ENCODE measurements at regions not wholly inside any gene's neighbourhood (a gene's known extent, or its start where the extent isn't known, plus 50 kb on each side); places are given as distances from the start of the nearest gene placed in this dataset.
"Not testable (repeated sequence)": the region's sequence is repeated elsewhere in the genome, so short reads cannot be mapped to it uniquely, and the experiment has no call there.

DNA sequence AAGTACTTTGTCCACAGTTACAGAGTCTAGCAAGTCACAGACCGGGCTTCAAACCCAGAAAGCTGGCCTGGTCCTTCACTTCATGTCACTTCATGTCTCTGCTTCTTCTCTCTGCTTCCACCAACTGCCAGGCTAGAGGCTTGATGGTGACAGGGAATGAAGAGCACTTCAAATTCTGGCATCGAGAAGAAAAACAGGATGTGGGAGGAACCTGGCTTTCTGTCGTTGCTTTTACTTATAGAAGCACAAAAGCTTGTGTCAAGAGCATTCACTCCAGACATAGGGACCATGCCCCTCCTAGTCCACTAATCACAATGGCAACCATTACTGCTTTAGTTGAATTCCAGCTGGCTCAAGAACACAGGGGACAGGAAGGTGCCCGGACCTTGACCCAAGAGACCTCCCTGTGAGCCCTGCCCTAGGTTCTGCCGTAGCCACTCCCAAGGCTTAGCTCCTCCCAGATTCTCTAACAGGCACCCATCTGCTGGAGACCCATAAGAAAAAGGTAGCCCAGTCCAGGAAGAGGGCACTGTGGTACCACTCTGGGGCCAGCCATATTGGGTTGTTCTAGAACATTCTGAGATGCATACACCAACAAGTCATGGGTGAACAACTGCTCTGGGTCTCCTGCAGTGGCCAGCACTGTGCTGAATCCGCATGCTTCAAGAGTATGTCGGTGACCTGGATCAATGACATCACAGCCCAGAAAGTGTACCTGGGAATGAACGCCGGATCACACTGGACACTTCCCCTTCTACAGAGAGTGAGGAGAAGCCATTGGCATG is 181.8 kb downstream of the C16orf95 start:
- no peak for DNase-seq (ENCODE audit: low read depth, low spot score)
- in situ Hi-C loops (cut with HindIII; ENCODE audit: low pct_unique_long_range_greater_than_20kb, low sequenced_read_pairs) = no loop called here

DNA sequence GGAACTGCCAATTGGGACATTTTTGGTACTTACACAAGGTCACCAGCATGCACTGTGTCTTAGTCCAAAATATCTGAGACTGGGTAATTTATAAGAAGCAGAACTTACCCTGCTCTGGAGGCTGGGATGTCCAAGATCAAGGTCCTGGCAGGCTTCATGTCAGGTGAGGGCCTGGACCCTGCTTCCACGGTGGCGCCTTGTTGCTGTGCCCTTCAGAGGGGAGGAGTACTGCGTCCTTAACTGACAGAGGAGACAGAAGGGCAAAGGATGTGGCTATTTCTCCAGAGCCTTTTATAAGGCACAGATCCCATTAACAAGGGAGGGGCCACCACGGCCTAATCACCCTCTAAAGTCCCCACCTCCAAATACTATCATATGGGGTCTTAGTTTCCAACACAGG is 178.9 kb downstream of the C16orf95 start:
- in situ Hi-C loops (cut with HindIII; ENCODE audit: low pct_unique_long_range_greater_than_20kb, low sequenced_read_pairs) = no loop called here
- no peak for DNase-seq (ENCODE audit: low read depth, low spot score)

DNA sequence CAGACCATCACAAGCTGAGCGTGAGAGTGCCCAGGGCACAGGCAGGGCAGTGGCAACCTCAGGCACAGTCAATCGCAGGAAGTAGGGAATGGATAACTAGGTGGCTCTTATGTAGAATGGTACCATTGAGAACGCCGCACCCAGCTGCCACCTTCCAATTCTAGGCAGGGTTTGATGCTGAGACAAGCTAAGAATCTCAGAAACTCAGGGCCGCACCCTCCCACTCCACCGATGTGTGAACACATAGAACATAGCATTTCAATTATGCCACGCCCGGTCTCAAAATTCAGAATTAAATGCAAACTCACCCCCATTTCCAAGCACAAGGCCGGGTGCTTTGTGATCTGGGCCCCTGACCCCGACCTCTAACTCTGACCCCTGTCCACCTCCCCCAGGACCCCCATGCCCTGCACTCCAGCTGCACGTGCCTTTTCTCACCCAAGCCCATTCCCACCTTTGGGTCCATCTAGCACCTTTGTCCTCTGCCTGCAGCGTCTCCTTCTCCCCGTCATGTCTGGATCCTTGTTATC is 178.4 kb downstream of the C16orf95 start:
- in situ Hi-C loops (cut with HindIII; ENCODE audit: low pct_unique_long_range_greater_than_20kb, low sequenced_read_pairs) = no loop called here
- no peak for DNase-seq (ENCODE audit: low read depth, low spot score)

DNA sequence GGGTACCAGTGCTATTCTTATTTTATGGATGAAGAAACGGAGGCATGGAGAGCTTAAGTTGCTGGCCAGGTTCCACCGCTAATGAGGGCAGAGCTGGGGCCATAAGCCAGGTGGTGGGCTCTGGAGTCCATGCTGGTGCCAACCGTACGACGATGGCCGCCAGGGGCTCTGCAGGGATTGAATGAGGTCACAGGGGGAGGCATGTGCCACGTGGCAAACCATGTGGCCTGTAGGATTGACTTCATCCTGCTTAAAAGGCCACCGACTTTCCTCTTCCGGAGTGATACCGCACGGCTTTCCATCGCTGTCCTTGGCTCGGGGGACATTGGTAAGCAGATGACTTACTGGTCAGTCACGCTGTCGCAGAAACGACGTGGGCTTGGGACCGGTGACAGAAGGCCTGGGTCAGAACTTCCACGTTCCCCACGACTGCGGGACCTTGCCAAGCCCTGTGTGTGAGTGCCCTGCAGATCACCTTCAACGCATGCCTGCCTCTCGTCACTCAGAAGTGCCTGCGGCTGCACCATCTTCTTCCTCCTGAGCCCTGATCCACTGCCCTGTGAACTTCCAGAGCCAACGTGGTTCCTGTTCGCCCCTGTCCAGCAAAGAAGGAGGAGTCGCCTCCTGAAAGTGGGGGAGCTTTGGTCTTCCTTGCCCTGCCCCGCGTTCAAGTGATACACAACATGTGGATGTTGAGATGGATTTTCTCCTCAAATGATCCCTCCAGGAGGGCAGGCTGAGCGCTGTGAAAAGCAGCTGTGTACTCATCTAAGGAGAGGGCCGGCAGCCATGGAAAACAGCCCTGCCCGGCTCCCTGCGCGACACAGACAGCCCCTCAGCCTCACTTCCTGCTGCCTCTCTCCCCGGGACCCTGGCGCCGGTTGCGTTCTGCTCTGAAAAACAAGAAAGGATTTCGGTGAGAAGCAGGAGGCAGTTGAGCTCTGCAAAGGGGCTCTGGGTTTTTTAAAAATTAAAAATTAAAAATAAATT is 176.7 kb downstream of the C16orf95 start:
- in situ Hi-C loops (cut with HindIII; ENCODE audit: low pct_unique_long_range_greater_than_20kb, low sequenced_read_pairs) = no loop called here
- no peak for DNase-seq (ENCODE audit: low read depth, low spot score)

DNA sequence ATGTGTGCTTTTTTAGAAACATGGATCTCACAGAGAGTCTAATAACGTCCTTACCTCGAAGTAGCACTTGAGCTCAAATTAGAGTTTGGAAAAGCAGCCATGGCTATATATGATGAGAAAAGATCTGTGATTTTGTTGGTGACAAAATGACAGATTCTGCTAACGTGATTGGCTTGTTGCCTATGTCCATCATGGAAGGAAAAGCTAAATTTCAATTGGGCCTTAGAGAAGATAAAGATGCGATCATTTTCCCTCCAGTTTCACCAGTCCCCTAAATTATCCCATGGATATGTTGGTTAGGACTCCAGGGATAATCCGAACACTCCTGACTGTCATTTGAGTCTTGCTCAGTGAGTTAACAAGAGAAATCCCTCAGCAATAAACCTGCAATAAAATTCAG is 175.8 kb downstream of the C16orf95 start:
- in situ Hi-C loops (cut with HindIII; ENCODE audit: low pct_unique_long_range_greater_than_20kb, low sequenced_read_pairs) = no loop called here

DNA sequence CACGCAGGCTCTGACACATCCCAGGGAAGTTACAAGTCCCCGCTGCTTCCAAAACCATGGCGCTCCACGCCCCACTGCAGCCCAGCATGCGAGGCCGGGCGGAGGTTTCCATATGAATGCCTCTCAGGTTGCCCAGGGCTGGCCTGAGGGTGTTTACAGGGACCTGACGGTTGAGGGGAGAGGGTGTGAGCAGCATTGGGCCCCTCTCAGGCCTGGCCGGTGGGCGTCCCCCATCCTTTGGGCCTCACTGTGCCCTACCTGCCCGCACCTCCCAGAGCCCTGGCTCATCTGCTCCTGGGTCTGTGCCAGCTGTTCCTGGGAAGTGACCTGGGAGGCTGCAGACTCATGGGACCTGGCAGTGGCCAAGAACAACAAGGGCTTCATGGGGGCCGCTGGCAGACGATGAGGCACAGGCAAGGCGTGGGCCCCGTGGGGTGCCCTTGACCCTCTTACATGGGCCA is 173.5 kb downstream of the C16orf95 start:
- no peak for DNase-seq (ENCODE audit: low read depth, low spot score)
- in situ Hi-C loops (cut with HindIII; ENCODE audit: low pct_unique_long_range_greater_than_20kb, low sequenced_read_pairs) = no loop called here

More for the DNA sequence above, 175.8 kb downstream of the C16orf95 start:
- no peak for DNase-seq (ENCODE audit: low read depth, low spot score)

DNA sequence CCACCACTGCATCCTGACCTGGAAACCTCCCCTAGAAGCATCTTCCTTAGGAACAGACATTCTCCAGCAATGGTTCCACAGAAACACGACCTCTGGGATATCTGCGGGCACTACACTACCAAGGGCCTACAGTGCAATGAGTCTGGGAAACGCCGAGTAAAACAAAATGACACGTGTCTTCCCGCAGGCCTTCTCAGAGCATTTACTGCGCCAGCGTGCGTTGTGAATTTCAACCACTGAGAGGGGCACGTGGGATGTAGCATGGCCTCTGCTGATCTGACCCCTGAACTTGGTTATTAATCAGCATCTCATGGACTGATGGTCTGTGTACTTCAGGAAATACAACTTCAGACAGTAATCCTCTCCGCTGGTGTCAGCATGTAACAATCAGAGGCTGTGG is 173.0 kb downstream of the C16orf95 start:
- in situ Hi-C loops (cut with HindIII; ENCODE audit: low pct_unique_long_range_greater_than_20kb, low sequenced_read_pairs) = no loop called here
- DNase-seq (ENCODE audit: low read depth, low spot score) = no peak

DNA sequence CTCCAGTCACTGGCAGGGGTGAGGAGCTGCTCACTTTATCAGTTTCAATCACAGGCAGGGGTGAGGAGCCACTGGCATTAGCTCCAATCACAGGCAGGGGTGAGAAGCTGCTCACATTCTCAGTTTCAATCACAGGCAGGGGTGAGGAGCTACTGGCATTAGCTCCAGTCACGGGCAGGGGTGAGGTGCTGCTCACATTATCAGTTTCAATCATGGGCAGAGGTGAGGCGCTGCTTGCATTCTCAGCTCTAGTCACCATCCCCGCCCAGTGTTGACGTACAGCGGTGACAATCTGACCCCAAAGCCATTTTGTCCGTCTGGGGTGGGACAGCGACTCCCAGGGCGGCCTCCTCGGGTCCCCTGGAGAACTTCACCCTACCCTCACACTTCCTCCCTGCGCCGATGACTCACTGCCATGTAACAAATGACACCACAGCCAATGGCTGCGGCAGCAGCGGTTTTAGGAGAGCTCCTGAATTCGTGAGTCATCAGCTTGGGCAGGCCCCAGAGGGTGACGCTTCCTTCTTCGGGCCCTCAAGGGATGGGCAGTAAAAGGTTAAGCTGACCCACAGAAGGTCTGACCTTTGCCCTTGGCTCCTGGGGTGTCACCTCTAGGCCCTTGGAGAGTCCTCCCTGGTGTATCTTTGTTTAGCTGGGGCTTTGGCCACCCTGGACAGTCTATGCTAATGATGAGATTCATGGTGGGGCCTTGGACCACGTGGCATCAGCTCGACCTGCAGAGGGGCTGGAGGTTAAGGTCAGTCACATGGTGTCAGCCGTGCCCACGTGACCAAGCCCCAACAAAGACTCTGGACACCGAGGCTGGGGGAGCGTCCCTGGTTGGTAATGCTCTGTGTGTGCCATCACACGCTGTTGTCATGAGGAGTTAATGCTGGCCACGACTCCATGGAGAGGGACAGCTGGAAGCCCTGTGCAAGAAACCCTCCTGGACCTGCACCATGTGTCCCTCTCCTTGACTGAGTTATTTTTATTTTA is 171.7 kb downstream of the C16orf95 start:
- in situ Hi-C loops (cut with HindIII; ENCODE audit: low pct_unique_long_range_greater_than_20kb, low sequenced_read_pairs) = no loop called here
- peak; percentile 8 for DNase-seq (ENCODE audit: low read depth, low spot score)

DNA sequence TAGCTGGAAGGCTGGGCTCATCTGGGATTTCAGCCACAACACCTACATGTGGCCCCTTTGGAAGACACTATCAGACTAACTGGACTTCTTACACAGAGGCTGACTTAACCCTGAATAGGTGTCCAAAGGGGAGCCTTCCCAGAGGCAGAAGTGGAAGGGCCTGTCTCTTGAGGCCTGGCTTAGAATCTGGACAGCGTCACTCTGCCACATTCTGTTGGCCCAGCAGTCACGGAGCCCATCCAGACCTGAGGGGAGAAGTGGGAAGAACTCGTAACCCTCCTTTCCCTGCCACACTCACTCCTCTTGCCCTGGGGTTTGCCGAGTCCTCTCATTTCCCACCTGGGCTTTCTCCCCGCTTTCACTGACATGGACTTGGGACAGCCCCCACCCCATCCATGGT is 170.5 kb downstream of the C16orf95 start:
- DNase-seq (ENCODE audit: low read depth, low spot score) = no peak
- in situ Hi-C loops (cut with HindIII; ENCODE audit: low pct_unique_long_range_greater_than_20kb, low sequenced_read_pairs) = no loop called here

DNA sequence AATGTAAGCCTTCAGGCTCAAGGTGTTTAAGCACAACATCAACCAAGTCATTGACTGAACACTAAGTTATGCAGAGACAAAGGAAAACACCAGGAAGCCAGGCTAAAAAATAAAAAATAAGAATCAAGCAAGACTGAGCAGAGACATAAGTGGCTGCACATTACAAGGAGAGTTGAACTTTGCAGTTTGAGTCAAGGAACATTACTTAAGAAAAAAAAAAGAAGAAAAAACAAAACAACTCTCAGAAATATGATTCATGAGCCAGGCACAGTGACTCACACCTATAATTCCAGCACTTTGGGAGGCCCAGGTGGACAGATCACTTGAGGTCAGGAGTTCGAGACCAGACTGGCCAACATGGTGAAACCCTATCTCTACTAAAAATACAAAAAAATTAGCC is 168.1 kb downstream of the C16orf95 start:
- in situ Hi-C loops (cut with HindIII; ENCODE audit: low pct_unique_long_range_greater_than_20kb, low sequenced_read_pairs) = no loop called here
- no peak for DNase-seq (ENCODE audit: low read depth, low spot score)

DNA sequence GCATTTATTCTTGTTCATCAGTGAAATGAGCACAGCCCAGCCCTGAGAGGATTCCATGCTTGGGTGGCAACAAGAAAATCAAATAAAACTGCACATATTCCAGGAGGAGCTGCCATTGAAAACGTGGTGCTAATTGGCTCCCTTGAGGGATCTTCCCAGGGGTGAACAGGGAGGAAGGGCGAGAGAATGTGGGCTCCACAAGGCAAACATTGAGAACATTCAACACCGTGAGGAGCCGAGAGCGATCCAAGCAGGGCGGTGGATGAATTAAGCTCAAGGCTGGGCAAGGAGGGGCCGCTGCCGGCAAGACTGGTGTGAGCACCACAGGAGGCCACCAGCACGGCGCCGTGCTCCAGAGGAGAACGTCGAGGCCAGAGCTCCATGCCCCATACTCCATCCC is 166.9 kb downstream of the C16orf95 start:
- in situ Hi-C loops (cut with HindIII; ENCODE audit: low pct_unique_long_range_greater_than_20kb, low sequenced_read_pairs) = no loop called here
- DNase-seq (ENCODE audit: low read depth, low spot score) = no peak

DNA sequence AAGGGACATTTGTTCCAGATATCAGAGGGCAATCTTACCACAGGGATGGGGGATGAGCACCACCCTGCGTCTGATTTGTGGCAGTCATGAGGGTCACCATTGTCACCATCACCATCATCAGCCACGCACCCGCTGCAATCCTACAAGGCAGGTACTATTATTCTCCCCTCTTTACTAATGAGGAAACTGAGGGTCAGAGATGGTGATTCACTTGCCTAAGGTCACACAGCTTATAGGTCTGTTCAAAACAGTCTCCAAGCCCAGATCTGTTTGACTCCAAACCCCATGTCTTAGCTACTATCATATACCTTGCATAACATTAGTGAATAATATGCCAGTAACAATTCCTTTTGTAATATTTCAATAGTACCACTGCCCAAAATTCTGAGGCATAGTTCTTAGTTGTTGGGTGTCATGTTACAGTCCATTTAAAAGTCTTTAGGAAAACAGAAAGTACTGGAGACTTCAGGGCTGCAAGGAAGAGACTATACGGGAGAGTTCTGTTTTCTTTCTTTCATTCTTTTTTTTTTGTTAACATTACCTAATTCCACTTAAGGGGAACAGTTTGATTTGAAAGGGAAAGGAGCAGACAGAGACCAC is 166.4 kb downstream of the C16orf95 start:
- DNase-seq (ENCODE audit: low read depth, low spot score) = no peak
- in situ Hi-C loops (cut with HindIII; ENCODE audit: low pct_unique_long_range_greater_than_20kb, low sequenced_read_pairs) = no loop called here

DNA sequence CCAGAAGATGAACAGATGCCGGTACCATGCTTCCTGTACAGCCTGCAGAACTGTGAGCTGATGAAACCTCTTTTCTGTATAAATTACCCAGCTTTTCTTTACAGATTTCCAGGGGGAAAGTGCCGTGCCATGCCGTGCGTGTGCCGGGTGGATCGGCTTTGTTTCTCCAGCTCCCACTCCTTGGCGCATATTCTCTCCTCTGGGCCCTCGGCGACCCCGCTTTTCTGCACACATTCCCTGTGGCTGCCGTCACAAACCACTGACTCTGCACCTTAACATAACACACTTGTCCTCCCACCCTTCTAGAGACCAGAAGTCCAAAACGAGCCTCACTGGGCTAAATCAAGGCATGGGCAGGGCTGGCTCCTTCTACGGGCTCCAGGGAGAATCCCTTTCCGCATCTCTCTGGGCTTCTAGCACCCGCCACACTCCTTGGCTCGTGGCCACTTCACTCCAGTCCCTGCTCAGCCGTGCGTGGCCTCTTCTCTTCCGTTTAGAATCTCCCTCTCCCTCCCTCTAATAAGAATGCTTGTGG is 164.9 kb downstream of the C16orf95 start:
- in situ Hi-C loops (cut with HindIII; ENCODE audit: low pct_unique_long_range_greater_than_20kb, low sequenced_read_pairs) = no loop called here
- DNase-seq (ENCODE audit: low read depth, low spot score) = no peak

DNA sequence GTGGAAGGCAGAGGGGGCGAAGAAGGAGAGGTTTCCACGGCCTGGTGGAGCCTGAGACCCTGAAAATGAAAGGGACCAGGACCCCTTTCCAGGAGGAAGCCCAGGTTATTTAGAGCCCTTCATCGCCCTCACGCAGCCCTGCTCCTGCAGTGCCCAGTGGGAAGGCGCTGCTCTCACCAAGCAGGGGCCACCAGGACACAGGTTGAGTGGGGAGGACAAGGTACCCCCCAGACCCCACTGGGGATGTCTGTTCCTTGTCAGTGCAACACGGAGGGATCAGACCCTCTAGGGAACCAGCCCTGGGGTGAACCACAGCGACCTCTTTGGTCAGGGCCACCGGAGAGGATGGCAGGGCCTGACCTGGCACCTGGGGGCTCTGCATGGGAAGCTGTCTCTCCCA is 163.9 kb downstream of the C16orf95 start:
- in situ Hi-C loops (cut with HindIII; ENCODE audit: low pct_unique_long_range_greater_than_20kb, low sequenced_read_pairs) = no loop called here
- no peak for DNase-seq (ENCODE audit: low read depth, low spot score)

DNA sequence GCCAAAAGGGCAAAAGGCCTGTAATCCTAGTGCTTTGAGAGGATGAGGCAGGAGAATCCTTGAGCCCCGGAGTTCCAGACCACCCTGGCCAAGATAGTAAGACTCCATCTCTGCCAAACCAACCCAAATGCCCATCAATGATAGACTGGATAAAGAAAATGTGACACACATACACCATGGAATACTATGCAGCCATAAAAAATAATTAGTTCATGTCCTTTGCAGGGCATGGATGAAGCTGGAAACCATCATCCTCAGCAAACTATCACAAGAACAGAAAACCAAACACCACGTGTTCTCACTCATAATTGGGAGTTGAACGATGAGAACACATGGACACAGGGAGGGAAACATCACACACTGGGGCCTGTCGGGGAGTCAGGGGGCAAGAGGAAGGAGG is 161.9 kb downstream of the C16orf95 start:
- DNase-seq (ENCODE audit: low read depth, low spot score); in situ Hi-C loops (cut with HindIII; ENCODE audit: low pct_unique_long_range_greater_than_20kb, low sequenced_read_pairs): not testable (repeated sequence)

DNA sequence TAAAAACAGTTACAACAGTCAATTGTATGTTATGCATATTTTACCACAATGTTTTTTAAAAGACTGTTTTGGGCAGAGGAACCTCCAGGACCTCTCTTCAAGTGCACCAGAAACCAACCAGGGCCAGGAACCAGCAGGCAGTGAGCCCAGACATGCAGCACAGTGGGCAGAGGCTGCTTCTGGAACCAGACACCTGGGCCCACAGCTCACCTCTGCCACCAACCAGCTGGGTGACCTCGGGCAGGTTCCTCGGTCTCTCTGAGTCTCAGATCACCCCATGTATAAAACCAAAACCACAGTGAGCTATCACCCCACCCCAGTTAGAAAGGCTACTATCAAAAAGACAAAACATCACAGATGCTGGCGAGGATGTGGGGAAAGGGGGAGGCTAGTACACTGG is 161.0 kb downstream of the C16orf95 start:
- DNase-seq (ENCODE audit: low read depth, low spot score) = no peak
- in situ Hi-C loops (cut with HindIII; ENCODE audit: low pct_unique_long_range_greater_than_20kb, low sequenced_read_pairs) = no loop called here

DNA sequence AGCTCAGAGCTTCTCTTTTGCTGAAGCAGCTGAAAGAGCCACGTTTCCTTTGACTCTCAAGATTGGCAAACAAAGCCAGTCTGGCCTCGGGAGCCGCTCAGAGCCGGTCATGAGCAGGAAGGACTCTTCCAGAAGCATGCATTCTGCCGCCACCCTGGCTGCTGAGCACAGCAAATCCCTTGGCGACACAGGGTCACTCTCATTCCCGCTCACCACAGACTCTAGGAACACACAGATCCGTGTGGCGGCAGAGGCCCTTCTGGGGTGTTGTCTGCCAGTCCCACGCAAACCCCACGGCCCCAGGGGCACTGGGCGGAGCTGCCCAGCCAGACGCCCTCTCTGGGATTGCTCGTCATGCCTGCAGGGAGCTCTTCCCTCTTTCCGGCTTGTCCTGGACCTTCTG is 157.0 kb downstream of the C16orf95 start:
- DNase-seq (ENCODE audit: low read depth, low spot score) = no peak
- in situ Hi-C loops (cut with HindIII; ENCODE audit: low pct_unique_long_range_greater_than_20kb, low sequenced_read_pairs) = no loop called here

Data from SK-MEL-5 (cell line).